SJSA1 (cell line): ENCODE measurements at regions not wholly inside any gene's neighbourhood (a gene's known extent, or its start where the extent isn't known, plus 50 kb on each side); places are given as distances from the start of the nearest gene placed in this dataset.
A peak's percentile ranks its signal among the peaks of the same experiment; 100 is the strongest.
"Not testable (repeated sequence)": the region's sequence is repeated elsewhere in the genome, so short reads cannot be mapped to it uniquely, and the experiment has no call there.

ENCODE experiments used
- DNase-seq, 2 experiments: peaks; one replicate each; pipeline ENCODE4 v3.0.0-alpha.2; 2015 to 2020; ENCODE audit warnings: low spot score in 2 of 2, low read depth in 1 of 2
- H3K27ac ChIP-seq: fragments of 250-450 bp; sonication (Bioruptor Pico); 2 replicates; pipeline ENCODE4 v1.5.1; 2020; ENCODE audit warnings: mild to moderate bottlenecking, moderate library complexity
- H3K27me3 ChIP-seq: fragments of 250-450 bp; sonication (Bioruptor Pico); replicated peaks from 2 replicates; pipeline ENCODE4 v1.5.1; 2020; ENCODE audit warnings: mild to moderate bottlenecking, moderate library complexity
- H3K36me3 ChIP-seq: fragments of 250-450 bp; sonication (Bioruptor Pico); 2 replicates; pipeline ENCODE4 v1.5.1; 2020; ENCODE audit warnings: mild to moderate bottlenecking
- H3K4me1 ChIP-seq: fragments of 250-450 bp; sonication (Bioruptor Pico); replicated peaks from 2 replicates; pipeline ENCODE4 v1.6.1; 2021; ENCODE audit warnings: mild to moderate bottlenecking
- H3K4me3 ChIP-seq: fragments of 250-450 bp; sonication (Bioruptor Pico); 2 replicates; pipeline ENCODE4 v1.5.1; 2020; ENCODE audit warnings: mild to moderate bottlenecking
- H3K9me3 ChIP-seq: fragments of 250-450 bp; sonication (Bioruptor Pico); replicated peaks from 2 replicates; pipeline ENCODE4 v1.5.1; 2020; ENCODE audit warnings: mild to moderate bottlenecking

GRCh38 chr7:124177891-124178290, 145.0 kb upstream of the TMEM229A start:
- DNase-seq, result no peak
- Histone ChIP-seq H3K4me1 (no peaks in the 10 kb centered on the region), H3K36me3 (no peaks in the 10 kb centered on the region), H3K4me3 (no peak overlapping the region), H3K27ac (no peak overlapping the region), H3K9me3 (no peaks in the 10 kb centered on the region), H3K27me3 (no peaks in the 10 kb centered on the region)

DNA sequence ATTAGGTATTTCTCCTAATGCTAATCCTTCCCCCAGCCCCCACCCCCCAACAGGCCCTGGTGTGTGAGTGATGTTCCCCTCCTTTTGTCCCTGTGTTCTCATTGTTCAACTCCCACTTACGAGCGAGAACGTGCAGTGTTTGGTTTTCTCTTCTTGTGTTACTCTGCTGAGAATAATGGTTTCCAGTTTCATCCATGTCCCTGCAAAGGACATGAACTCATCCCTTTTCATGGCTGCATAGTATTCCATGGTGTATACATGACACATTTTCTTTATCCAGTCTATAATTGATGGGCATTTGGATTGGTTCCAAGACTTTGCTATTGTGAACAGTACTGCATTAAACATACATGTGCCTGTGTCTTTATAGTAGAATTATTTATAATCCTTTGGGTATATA, 138.9 kb upstream of the TMEM229A start:
- H3K4me1 ChIP-seq, H3K9me3 ChIP-seq, H3K4me3 ChIP-seq, H3K36me3 ChIP-seq, H3K27me3 ChIP-seq, H3K27ac ChIP-seq, DNase-seq: not testable (repeated sequence)

- Histone ChIP-seq H3K27ac (no peak overlapping the region), H3K4me1 (no peaks in the 10 kb centered on the region), H3K4me3 (no peak overlapping the region), H3K36me3 (no peaks in the 10 kb centered on the region), H3K27me3 (no peaks in the 10 kb centered on the region), H3K9me3 (no peaks in the 10 kb centered on the region)
- no peak for DNase-seq
Measured at GRCh38 chr7:124171068-124171467, 138.2 kb upstream of the TMEM229A start.

- Histone ChIP-seq H3K27me3 (no peaks in the 10 kb centered on the region), H3K27ac (no peak overlapping the region), H3K4me3 (no peak overlapping the region), H3K9me3 (no peaks in the 10 kb centered on the region), H3K4me1 (no peaks in the 10 kb centered on the region), H3K36me3 (no peaks in the 10 kb centered on the region)
- DNase-seq, result no peak
Measured at GRCh38 chr7:124168616-124169015, 135.7 kb upstream of the TMEM229A start.

- no peaks in the 10 kb centered on the region for H3K36me3 ChIP-seq
- H3K27me3 ChIP-seq, result no peaks in the 10 kb centered on the region
- H3K9me3 ChIP-seq, result no peaks in the 10 kb centered on the region
- no peak overlapping the region for H3K27ac ChIP-seq
- H3K4me1 ChIP-seq, result no peaks in the 10 kb centered on the region
- peak in 1 of 2 experiments; percentile 1 for DNase-seq
- no peak overlapping the region for H3K4me3 ChIP-seq
Measured at GRCh38 chr7:124162667-124163066, 129.8 kb upstream of the TMEM229A start.

DNA sequence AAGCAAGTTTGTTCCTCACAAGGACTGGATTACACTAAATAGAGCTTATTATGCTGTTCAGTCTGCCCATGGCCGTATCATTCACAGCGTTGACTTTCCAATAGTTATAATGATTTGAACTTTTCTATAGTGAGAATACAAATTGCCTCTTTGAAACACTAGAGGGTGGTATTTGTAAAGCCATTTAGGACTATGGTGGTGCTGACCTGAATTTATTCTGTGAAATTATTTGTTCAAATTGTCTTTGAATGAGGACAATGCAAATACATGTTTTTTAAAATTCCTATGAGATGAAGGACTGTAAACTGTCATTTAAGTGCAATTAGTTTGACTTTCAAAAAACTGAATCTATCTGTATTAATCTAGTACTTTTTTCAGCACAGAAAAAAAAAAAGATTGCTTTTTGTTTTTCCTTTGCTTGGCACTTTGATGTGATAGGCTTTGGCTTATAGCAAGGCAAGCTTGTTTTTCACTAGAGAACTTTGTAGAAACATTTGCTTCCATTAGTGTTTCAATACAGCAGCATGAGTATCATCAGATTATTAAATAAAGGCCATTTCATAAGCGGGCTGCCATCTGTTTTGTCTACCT, 122.7 kb upstream of the TMEM229A start:
- Histone ChIP-seq H3K27me3 (no peaks in the 10 kb centered on the region), H3K36me3 (no peaks in the 10 kb centered on the region), H3K9me3 (no peaks in the 10 kb centered on the region), H3K4me1 (no peaks in the 10 kb centered on the region), H3K27ac (no peak overlapping the region), H3K4me3 (no peak overlapping the region)
- peak in 1 of 2 experiments; percentile 5 for DNase-seq

GRCh38 chr7:124152859-124153692, 120.2 kb upstream of the TMEM229A start:
- Histone ChIP-seq H3K27ac (no peak overlapping the region), H3K4me3 (no peak overlapping the region), H3K9me3 (no peaks in the 10 kb centered on the region), H3K27me3 (no peaks in the 10 kb centered on the region), H3K36me3 (no peaks in the 10 kb centered on the region), H3K4me1 (no peaks in the 10 kb centered on the region)
- DNase-seq, result peak in 1 of 2 experiments; percentile 6

- no peak for DNase-seq
- Histone ChIP-seq H3K27me3 (no peaks in the 10 kb centered on the region), H3K36me3 (no peaks in the 10 kb centered on the region), H3K4me3 (no peak overlapping the region), H3K9me3 (no peaks in the 10 kb centered on the region), H3K4me1 (no peaks in the 10 kb centered on the region), H3K27ac (no peak overlapping the region)
Measured at GRCh38 chr7:124137664-124138063, 104.8 kb upstream of the TMEM229A start.

- no peaks in the 10 kb centered on the region for H3K9me3 ChIP-seq
- H3K4me1 ChIP-seq, result no peaks in the 10 kb centered on the region
- H3K27me3 ChIP-seq, result no peaks in the 10 kb centered on the region
- no peak overlapping the region for H3K4me3 ChIP-seq
- no peaks in the 10 kb centered on the region for H3K36me3 ChIP-seq
- H3K27ac ChIP-seq, result no peak overlapping the region
- no peak for DNase-seq
Measured at GRCh38 chr7:124124201-124124600, 91.3 kb upstream of the TMEM229A start.

DNA sequence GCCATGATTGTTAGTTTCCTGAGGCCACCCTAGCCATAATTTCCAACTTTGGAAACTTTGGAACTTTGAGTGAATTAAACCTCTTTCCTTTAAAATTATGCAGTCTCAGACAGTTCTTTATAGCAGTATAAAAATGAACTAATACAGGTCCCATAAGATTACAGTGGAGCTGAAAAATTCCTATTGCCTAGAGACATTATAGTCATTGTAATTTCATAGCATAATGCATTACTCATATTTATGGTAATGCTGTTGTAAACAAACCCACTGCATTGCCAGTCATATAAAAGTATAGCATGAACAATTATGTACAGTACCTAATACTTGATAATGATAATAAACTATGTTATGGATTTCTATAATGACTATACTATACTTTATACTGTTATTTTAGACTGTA, 88.0 kb upstream of the TMEM229A start:
- DNase-seq, result no peak
- Histone ChIP-seq H3K4me3 (no peak overlapping the region), H3K27ac (no peak overlapping the region), H3K4me1 (no peaks in the 10 kb centered on the region), H3K27me3 (no peaks in the 10 kb centered on the region), H3K36me3 (no peaks in the 10 kb centered on the region), H3K9me3 (no peaks in the 10 kb centered on the region)

- Histone ChIP-seq H3K9me3 (no peaks in the 10 kb centered on the region), H3K4me1 (no peaks in the 10 kb centered on the region), H3K27ac (no peak overlapping the region), H3K36me3 (no peaks in the 10 kb centered on the region), H3K4me3 (no peak overlapping the region), H3K27me3 (no peaks in the 10 kb centered on the region)
- DNase-seq, result no peak
Measured at GRCh38 chr7:124113045-124113444, 80.2 kb upstream of the TMEM229A start.

DNA sequence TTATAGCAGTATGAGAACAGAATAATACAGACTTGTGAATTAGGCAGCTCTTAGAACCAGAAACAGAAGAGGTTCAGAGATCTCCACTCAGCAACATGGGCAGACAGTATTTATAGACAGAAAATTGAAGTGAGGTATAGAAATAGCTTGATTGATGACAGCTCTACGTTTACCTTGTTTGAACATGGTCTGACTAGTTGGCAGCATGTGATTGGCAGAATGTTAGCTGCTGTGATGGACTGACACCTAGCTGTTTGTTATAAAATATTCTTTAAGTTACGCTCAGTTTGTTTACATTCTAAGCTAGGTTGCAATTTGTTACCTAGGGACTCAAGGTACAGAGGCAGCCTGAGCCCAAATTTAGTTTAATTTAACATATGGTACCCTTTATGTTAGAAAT, 73.7 kb upstream of the TMEM229A start:
- DNase-seq, result no peak
- Histone ChIP-seq H3K9me3 (no peaks in the 10 kb centered on the region), H3K4me3 (no peak overlapping the region), H3K27me3 (no peaks in the 10 kb centered on the region), H3K36me3 (no peaks in the 10 kb centered on the region), H3K4me1 (no peaks in the 10 kb centered on the region), H3K27ac (no peak overlapping the region)

DNA sequence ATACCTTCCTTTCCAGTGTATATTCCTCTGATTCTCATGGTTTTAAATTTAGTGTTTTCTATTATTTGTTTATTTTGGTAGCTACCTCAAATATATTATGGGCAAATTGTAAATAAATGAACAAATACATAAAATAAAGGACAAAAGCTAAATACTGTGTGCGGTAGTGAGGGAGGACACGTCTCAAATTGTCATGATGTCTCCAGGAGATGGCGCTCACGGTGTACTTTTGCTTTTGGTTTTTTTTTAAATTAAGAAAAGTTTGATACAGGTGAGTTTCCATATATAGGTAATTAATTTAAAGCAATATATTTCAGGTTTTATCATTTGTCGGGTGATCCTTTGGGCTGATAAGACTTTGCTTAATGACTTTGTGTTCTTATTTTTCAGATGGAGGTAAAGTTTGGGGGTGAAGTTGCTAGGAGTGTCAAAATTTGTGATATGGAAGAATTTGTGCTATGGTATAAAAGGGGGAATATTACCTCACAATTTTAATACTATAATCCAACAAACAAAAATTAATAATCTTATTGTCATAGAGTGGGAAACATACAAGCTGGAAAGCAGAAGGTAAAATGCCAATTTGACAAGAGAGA, 68.4 kb upstream of the TMEM229A start:
- no peak overlapping the region for H3K27ac ChIP-seq
- H3K9me3 ChIP-seq, result no peaks in the 10 kb centered on the region
- H3K27me3 ChIP-seq, result no peaks in the 10 kb centered on the region
- H3K36me3 ChIP-seq, result no peaks in the 10 kb centered on the region
- no peak overlapping the region for H3K4me3 ChIP-seq
- no peak for DNase-seq
- no peaks in the 10 kb centered on the region for H3K4me1 ChIP-seq

DNA sequence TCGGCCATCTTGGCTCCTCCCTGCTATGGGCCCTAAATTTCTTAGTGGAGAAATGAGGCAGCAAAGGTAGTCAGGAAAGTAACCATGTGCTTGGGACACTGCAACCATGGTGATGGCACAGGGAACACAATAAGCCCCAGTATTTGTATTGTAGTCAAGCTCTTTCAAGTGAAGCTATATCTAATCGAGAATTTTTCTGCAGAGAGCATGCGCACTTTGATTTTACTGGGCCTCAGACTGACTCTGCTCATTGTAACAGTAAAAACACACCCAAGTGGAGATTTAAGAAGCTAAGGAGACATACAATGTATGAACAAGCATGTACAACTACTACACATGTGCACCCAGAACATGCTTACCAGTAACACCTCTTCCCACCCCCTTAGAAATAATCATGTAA, 67.3 kb upstream of the TMEM229A start:
- Histone ChIP-seq H3K27ac (no peak overlapping the region), H3K4me1 (no peaks in the 10 kb centered on the region), H3K9me3 (no peaks in the 10 kb centered on the region), H3K4me3 (no peak overlapping the region), H3K36me3 (no peaks in the 10 kb centered on the region), H3K27me3 (no peaks in the 10 kb centered on the region)
- no peak for DNase-seq
